ENCODE measurements at regions not wholly inside any gene's neighbourhood (a gene's known extent, or its start where the extent isn't known, plus 50 kb on each side); places are given as distances from the start of the nearest gene placed in this dataset.

DNA sequence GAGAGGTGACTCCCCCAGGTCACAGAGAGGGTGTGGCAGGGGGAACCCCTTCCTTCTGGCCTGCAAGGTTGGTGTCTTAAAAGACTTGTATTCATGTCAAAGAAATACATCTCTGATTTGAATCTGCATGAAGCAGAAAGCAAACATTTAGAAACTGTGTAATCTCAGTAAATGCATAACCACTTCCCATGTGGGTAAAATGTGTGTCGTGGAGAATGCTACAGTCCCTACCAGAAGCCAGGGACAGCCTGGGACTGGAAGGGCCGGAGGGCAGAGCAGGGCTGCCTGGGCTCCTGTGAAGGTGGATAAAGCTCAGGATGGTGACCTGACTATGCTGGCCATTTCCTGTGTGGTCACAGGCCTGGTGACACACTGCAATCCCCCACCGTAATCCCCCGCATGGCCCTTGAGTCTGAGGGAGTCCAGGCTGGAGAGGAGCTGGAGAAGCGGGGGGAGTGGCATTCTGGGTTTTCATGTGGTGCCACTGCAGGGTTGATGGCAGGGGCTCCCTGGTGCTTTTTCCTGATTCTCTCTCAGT lies 102.2 kb downstream of the LRRC30 start:
- Mint-ChIP-seq H3K36me3 (ENCODE audit: insufficient read depth in 1 of 3, low read depth in 3 of 3) (no peaks in the 10 kb centered on the region), H3K27me3 (ENCODE audit: low read depth) (no peaks in the 10 kb centered on the region; the same call in 1 of the 2 replicates), H3K4me1 (no peaks in the 10 kb centered on the region), H3K9me3 (peaks cover 0 to 3% of the 10 kb centered on the region in 2 experiments; a peak in 1 of 5 replicates), H3K4me3 (no peak overlapping the region), H3K27ac (no peak overlapping the region)
- H4K91ac ChIP-seq (ENCODE audit: insufficient read length, low read depth, low read length) = no peak overlapping the region
- H3K79me1 ChIP-seq (ENCODE audit: insufficient read depth, low read depth, low read length, poor library complexity, severe bottlenecking) = no peaks in the 10 kb centered on the region
- H4K8ac ChIP-seq (replicated peaks; ENCODE audit: insufficient read length, low read depth, low read length) = no peak overlapping the region
- no peak overlapping the region for H2BK120ac ChIP-seq (ENCODE audit: low read depth, low read length, poor library complexity, severe bottlenecking)
- H3K9ac ChIP-seq (ENCODE audit: extremely low read depth, insufficient read length, low read length) = no peak overlapping the region
- WGBS (ENCODE audit: extremely low coverage, insufficient read length, low lambda C conversion rate) = no CpG with 5 or more reads among the region's 5 CpGs
- H4K20me1 ChIP-seq (ENCODE audit: control insufficient read depth, insufficient read depth, insufficient read length) = no peaks in the 10 kb centered on the region
- H3K79me2 ChIP-seq (ENCODE audit: insufficient read depth, low read length) = no peaks in the 10 kb centered on the region
- H3K4ac ChIP-seq (ENCODE audit: low read depth, low read length) = no peak overlapping the region
- no peak overlapping the region for H3K23ac ChIP-seq (ENCODE audit: insufficient read length, low read depth, low read length)
- H4K5ac ChIP-seq (ENCODE audit: insufficient read length, low read depth, low read length) = no peak overlapping the region
- no peak overlapping the region for H3K14ac ChIP-seq (ENCODE audit: insufficient read depth, low read length)
- no peak overlapping the region for H3K4me2 ChIP-seq (ENCODE audit: insufficient read depth, insufficient read length, low read length)
- H2BK20ac ChIP-seq (ENCODE audit: low read depth, low read length, poor library complexity, severe bottlenecking) = no peak overlapping the region
- H2BK15ac ChIP-seq (ENCODE audit: low read depth, low read length) = no peak overlapping the region
- no peak overlapping the region for H3K56ac ChIP-seq (ENCODE audit: insufficient read length, low read depth, low read length)
- no peaks in the 10 kb centered on the region for H3K27me3 ChIP-seq (ENCODE audit: insufficient read depth, low read length)
- H2AK5ac ChIP-seq (ENCODE audit: insufficient read length, low read length) = no peak overlapping the region
- H3K18ac ChIP-seq (ENCODE audit: insufficient read length, low read depth, low read length) = no peak overlapping the region
- no peaks in the 10 kb centered on the region for H3K23me2 ChIP-seq (ENCODE audit: insufficient read length, low read depth, low read length, poor library complexity, severe bottlenecking)
- no peak overlapping the region for H3T11ph ChIP-seq (ENCODE audit: low read length)
- H3K9me3 ChIP-seq (ENCODE audit: control insufficient read depth, low read depth, low read length) = no peaks in the 10 kb centered on the region
- no peak overlapping the region for H2BK5ac ChIP-seq (ENCODE audit: insufficient read length, low read length)
- TF ChIP-seq, protein P1, sequence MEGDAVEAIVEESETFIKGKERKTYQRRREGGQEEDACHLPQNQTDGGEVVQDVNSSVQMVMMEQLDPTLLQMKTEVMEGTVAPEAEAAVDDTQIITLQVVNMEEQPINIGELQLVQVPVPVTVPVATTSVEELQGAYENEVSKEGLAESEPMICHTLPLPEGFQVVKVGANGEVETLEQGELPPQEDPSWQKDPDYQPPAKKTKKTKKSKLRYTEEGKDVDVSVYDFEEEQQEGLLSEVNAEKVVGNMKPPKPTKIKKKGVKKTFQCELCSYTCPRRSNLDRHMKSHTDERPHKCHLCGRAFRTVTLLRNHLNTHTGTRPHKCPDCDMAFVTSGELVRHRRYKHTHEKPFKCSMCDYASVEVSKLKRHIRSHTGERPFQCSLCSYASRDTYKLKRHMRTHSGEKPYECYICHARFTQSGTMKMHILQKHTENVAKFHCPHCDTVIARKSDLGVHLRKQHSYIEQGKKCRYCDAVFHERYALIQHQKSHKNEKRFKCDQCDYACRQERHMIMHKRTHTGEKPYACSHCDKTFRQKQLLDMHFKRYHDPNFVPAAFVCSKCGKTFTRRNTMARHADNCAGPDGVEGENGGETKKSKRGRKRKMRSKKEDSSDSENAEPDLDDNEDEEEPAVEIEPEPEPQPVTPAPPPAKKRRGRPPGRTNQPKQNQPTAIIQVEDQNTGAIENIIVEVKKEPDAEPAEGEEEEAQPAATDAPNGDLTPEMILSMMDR (conservative IDR thresholded peaks at IDR 0.05) = no peak
- no peak overlapping the region for H3K27ac ChIP-seq (ENCODE audit: insufficient read length, low read depth, low read length)
- H3K4me1 ChIP-seq (ENCODE audit: insufficient read depth, low read length) = no peaks in the 10 kb centered on the region
- no peak overlapping the region for H2BK12ac ChIP-seq (ENCODE audit: insufficient read length, low read depth, low read length)
- DNase-seq = no peak
- no peak overlapping the region for H2AFZ ChIP-seq (ENCODE audit: low read length)

Data from H9 (cell line).